ENCODE measurements at regions not wholly inside any gene's neighbourhood (a gene's known extent, or its start where the extent isn't known, plus 50 kb on each side); places are given as distances from the start of the nearest gene placed in this dataset.

- TF ChIP-seq ZNF318 (CRISPR knock-in tag; IDR thresholded peaks at IDR 0.05) (no peak), HIC2 (CRISPR knock-in tag; IDR thresholded peaks at IDR 0.05; ENCODE audit: low read depth) (no peak), ZNF264 (CRISPR knock-in tag; IDR thresholded peaks at IDR 0.05) (no peak), ZSCAN21 (CRISPR knock-in tag; IDR thresholded peaks at IDR 0.05; ENCODE audit: borderline replicate concordance) (no peak), ZSCAN12 (CRISPR knock-in tag; IDR thresholded peaks at IDR 0.05) (no peak), ATM (IDR thresholded peaks at IDR 0.05; ENCODE audit: borderline replicate concordance) (no peak)
These were observed 443.9 kb upstream of the VRK2 start (continued) for GRCh38 chr2:57602733-57603132.
